Mesodermal cell (in vitro differentiated cells): ENCODE measurements at regions not wholly inside any gene's neighbourhood (a gene's known extent, or its start where the extent isn't known, plus 50 kb on each side); places are given as distances from the start of the nearest gene placed in this dataset.

ENCODE experiments used
- H3K27ac ChIP-seq: 2 replicates; pipeline ENCODE4 v1.7.0; 2013; ENCODE audit warnings: mild to moderate bottlenecking, low read depth, low read length, moderate library complexity; ENCODE audit not compliant: severe bottlenecking
- H3K36me3 ChIP-seq: 2 replicates; pipeline ENCODE4 v1.7.1; 2013; ENCODE audit warnings: mild to moderate bottlenecking, low read length, moderate library complexity; ENCODE audit not compliant: control insufficient read depth, insufficient read depth
- H3K4me1 ChIP-seq: one replicate; pipeline ENCODE4 v1.7.1; 2013; ENCODE audit warnings: mild to moderate bottlenecking, low read length; ENCODE audit not compliant: insufficient read depth, control insufficient read depth, poor library complexity, severe bottlenecking
- H3K4me3 ChIP-seq: 2 replicates; pipeline ENCODE4 v1.7.0; 2013; ENCODE audit warnings: low read length, control low read depth, mild to moderate bottlenecking; ENCODE audit not compliant: insufficient read depth, poor library complexity, severe bottlenecking; ENCODE audit errors: extremely low read depth
- H3K9me3 ChIP-seq: 2 replicates; pipeline ENCODE4 v1.7.1; 2013; ENCODE audit warnings: mild to moderate bottlenecking, low read length, moderate library complexity; ENCODE audit not compliant: control insufficient read depth
- WGBS, 2 experiments: methylation state at CpG; one replicate each; pipeline ENCODE4 v1.1.5; 2013; ENCODE audit warnings: missing lambda C conversion rate in 2 of 2; ENCODE audit not compliant: insufficient coverage in 2 of 2; 5-methylcytosine and 5-hydroxymethylcytosine counted together

DNA sequence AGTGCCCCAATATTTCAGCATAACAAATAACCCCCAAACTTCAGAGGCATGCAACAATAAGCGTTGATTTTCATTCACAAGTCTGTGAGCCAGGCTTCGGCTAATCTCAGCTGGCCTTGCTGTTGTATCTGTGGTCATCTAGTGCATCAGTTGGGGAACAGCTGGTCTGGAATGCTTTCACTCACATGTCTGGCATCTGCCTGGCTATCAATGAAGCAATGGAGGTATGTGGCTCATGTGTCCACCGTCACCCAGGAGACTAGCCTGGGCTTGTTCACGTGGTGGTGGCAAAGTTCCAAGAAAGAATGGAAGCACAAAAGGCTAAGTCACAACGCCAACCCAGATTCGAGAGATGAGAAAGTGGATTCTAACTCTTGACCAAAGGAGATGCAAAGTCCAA is 304.8 kb upstream of the ISX start:
- peaks cover 14% of the 10 kb centered on the region for H3K4me1 ChIP-seq
- no peak overlapping the region for H3K4me3 ChIP-seq
- 77 to 81% methylated on average over 6 of the region's 6 CpGs for WGBS, 2 experiments
- H3K36me3 ChIP-seq: no peaks in the 10 kb centered on the region
- no peak overlapping the region for H3K27ac ChIP-seq
- H3K9me3 ChIP-seq: peaks cover 11% of the 10 kb centered on the region

DNA sequence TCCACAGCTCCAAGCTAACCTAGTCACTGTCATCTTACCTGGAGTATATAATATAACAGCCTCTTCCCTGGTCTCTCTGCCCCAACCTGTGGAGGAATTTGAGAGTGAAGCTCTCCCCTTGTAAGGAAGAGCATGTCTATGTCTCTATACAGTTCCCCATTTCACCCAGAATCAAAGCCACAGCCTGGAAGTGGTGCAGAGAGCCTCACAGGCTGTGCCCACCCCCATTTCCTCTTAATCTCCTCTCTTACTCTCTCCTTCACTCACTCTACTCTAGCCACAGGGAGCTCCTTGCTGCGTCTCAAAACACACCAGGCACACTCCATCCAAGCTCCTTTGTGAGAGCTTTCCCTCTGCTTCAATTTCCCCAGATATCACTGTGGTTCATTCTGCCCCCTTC is 302.5 kb upstream of the ISX start:
- 75% methylated on average over 1 of the region's 1 CpG for WGBS, 2 experiments
- no peak overlapping the region for H3K27ac ChIP-seq
- H3K4me1 ChIP-seq: peaks cover 14% of the 10 kb centered on the region
- H3K36me3 ChIP-seq: no peaks in the 10 kb centered on the region
- no peaks in the 10 kb centered on the region for H3K9me3 ChIP-seq
- H3K4me3 ChIP-seq: no peak overlapping the region

DNA sequence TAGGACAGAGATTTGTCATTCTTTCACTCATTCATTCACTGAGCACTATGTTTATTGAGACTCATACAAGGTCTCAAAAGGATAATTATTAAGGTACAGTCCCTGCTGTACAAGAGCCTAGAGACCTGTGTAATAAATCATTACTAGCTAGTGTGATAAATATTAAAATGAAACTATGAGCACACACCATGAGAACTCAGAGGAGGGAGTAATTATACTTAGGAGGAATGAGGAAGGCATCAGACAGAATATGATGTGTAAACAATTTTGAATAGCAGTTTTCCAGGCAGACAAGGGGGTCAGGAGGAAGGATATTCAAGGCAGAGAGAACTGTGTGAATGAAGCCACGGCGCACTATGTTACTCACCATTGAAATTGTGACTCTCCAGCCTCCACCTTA is 300.8 kb upstream of the ISX start:
- H3K36me3 ChIP-seq: no peaks in the 10 kb centered on the region
- H3K4me1 ChIP-seq: peaks cover 14% of the 10 kb centered on the region
- WGBS, 2 experiments: 80% methylated on average over 1 of the region's 2 CpGs; no CpG with 5 or more reads in 1 of the 2 experiments
- H3K4me3 ChIP-seq: no peak overlapping the region
- H3K9me3 ChIP-seq: no peaks in the 10 kb centered on the region
- no peak overlapping the region for H3K27ac ChIP-seq

DNA sequence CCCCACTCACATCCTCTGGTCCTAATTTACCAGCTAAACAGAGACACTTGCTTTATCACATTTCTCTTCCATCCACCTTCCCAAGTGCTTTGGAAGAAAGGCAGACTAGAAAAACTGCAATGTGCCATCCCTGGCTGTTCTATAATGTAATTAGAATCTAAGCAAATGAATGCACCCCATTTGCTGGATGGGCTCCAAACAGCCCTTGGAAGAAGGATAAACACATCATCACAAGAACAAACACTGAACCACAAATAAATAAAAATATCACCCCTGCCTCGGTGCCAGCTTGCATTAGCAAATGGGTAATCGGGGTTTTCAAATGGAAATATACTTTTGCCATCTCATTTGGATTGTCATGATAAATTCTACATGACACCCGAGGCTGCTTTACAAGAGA is 296.6 kb upstream of the ISX start:
- no peaks in the 10 kb centered on the region for H3K36me3 ChIP-seq
- WGBS, 2 experiments: 92% methylated on average over 2 of the region's 3 CpGs; no CpG with 5 or more reads in 1 of the 2 experiments
- no peaks in the 10 kb centered on the region for H3K9me3 ChIP-seq
- H3K27ac ChIP-seq: no peak overlapping the region
- no peak overlapping the region for H3K4me3 ChIP-seq
- H3K4me1 ChIP-seq: no peaks in the 10 kb centered on the region

DNA sequence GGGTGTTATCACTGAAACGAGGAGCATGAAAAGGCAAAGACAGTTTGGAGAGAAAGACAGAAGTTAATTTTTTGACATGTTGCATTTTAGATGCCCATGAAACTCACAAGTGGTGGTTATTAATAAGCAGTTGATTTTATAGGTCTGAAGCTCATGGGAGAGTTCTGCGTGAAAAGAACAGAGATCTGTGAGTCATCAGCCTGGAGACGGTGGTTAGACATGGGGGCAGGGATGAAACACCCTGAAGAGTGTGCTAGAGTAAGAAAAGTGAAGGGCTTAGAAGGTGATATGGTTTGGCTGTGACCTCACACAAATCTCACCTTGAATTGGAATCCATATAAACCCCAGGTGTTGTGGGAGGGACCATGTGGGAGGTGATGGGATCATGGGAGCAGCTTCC is 289.1 kb upstream of the ISX start:
- H3K4me1 ChIP-seq: peaks cover 4% of the 10 kb centered on the region
- 88 to 92% methylated on average over 2 to 3 of the region's 3 CpGs for WGBS, 2 experiments
- H3K27ac ChIP-seq: peak overlapping the region; percentile 36
- peaks cover 21% of the 10 kb centered on the region for H3K9me3 ChIP-seq
- no peak overlapping the region for H3K4me3 ChIP-seq
- no peaks in the 10 kb centered on the region for H3K36me3 ChIP-seq

DNA sequence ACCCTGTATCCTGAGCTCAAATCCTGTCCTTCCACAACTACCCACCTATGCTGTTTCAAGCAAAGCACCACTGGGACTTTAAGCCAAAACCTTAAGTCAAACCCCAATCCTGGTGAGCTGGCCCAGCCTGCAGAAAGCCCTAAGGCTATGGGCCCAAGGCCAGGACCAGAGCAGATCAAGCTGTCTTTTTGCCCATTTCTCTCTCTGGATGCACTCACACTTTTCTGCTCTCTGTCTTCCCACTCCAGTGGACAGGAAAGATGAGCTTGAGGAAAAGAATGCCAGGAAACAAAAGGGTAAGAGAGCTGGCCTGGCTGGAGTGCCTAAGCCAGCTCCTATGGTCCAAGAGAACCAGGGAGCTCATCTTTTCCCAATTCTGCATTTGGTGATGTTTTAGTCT is 284.3 kb upstream of the ISX start:
- H3K27ac ChIP-seq: no peak overlapping the region
- H3K36me3 ChIP-seq: no peaks in the 10 kb centered on the region
- peaks cover 13% of the 10 kb centered on the region for H3K4me1 ChIP-seq
- H3K9me3 ChIP-seq: peaks cover 21% of the 10 kb centered on the region
- no peak overlapping the region for H3K4me3 ChIP-seq

DNA sequence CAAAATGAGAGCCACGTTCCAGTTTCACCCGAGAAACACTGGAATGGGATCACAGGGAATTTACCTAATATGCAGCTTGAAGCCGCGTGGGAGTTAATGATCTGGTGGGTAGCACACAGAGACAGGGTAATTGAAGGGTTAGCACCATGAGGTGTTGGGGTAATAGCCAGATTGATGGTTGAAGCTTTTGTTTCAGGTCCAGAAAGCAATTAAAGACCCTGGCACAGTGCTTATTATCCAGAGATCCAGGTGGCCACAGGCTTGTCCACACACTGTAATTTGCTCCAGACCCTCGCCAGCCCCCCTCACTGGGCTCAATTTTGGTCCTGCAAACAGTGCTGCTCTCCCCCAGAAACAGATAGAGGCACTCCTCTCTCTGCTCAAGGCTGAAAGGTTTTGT is 282.5 kb upstream of the ISX start:
- Histone ChIP-seq H3K36me3 (no peaks in the 10 kb centered on the region), H3K9me3 (peaks cover 9% of the 10 kb centered on the region), H3K27ac (peak overlapping the region; percentile 68), H3K4me1 (peaks cover 11% of the 10 kb centered on the region), H3K4me3 (no peak overlapping the region)
- 82 to 93% methylated on average over 5 of the region's 5 CpGs for WGBS, 2 experiments

DNA sequence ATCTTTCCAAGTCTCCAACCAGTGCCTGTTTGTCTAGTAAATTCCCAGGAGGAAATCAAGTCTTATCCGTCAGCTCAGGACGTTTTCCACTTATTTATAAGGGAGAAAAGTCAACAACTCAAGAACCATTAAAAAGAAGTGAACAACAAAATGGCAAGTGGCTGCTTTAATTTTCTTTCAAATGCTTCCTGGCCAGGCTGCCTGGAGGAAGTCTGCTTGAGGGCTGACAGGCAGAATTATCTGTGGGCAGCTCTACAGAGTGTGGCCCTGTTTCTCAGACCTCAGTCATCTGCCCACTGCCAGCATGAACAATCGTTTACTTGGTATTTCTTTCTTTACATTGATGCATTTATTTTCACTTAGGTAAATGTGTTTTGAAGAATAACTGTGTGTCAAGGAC is 281.9 kb upstream of the ISX start:
- Histone ChIP-seq H3K27ac (peak overlapping the region; percentile 68), H3K4me3 (no peak overlapping the region), H3K4me1 (peaks cover 11% of the 10 kb centered on the region), H3K9me3 (peaks cover 8% of the 10 kb centered on the region), H3K36me3 (no peaks in the 10 kb centered on the region)
- WGBS, 2 experiments: no CpG with 5 or more reads among the region's 3 CpGs

DNA sequence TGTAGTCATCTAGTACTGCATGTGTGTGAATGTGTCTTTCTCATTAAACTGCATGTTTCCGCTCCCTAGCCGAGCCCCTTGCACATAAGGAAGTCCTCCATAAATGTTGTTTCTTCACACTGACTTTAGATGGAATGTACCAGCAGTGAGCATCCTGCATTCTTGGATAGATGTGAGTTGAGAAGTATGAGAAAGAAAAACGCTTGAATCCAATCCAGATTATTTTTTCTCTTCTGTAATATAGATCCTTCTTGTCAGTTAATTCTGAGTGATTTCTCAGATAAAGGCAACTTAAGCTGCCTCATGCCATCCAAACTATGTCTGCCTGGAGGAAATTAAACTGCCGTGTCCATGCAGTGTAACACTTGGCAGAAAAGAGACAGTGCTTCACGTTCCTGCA is 268.1 kb upstream of the ISX start:
- no peaks in the 10 kb centered on the region for H3K36me3 ChIP-seq
- no peaks in the 10 kb centered on the region for H3K4me1 ChIP-seq
- H3K4me3 ChIP-seq: no peak overlapping the region
- no peak overlapping the region for H3K27ac ChIP-seq
- WGBS, 2 experiments: 50 to 75% methylated on average over 2 of the region's 5 CpGs
- H3K9me3 ChIP-seq: no peaks in the 10 kb centered on the region

DNA sequence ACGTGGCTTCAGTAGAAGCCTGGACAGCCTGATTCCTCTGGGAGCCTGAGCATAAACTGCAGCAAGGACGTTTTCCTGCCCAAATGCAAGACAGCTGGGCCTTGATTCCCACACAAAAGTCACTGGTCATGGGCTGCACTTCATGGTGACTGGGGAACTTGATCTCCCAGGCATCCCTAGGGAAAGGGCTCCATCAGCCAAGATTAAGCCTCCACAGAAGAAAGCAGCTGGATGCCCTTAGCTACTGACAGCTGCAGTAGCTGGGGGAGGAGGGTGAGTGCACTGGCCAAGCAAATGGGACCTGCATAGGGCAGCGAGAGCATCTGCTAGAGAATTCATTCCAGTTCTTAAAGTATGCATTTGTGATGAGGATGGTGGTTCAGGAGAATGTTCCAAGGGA is 267.4 kb upstream of the ISX start:
- 86 to 94% methylated on average over 3 of the region's 3 CpGs for WGBS, 2 experiments
- H3K36me3 ChIP-seq: no peaks in the 10 kb centered on the region
- H3K27ac ChIP-seq: no peak overlapping the region
- no peaks in the 10 kb centered on the region for H3K4me1 ChIP-seq
- no peaks in the 10 kb centered on the region for H3K9me3 ChIP-seq
- H3K4me3 ChIP-seq: no peak overlapping the region

DNA sequence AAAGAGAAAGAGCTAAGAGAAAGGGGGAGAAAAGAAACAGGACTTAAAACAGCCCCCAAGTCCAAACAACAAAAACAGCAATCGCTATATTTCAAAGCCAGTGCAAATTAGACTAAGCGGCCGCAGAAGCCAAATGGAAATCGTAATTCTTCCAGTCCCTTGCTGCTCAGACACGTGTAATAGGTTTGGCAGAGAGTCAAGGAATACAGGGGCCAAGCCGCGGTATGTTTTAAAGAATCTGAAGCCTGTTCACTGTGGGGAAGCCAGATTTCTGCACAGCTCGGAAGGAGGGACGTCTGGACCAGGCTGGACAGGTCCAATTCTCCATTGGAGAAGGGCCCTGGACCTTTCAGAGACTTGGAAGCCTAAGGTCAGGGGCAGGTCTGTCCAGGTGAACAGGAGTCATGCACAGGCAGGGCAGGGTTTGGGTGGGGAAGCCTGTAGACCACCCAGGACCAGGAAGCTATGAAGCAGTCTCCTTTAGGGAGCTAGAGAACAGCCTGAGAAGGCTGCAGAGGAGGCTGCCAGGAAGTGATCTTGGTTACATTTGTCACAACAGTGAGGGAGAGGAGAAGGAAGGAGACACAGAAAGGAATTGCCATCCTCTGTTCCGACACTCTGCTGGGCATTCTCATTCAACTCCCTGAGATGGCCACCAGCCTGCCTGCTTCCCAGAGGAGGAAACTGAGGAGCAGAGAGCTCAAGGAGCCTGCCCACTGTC is 265.5 kb upstream of the ISX start:
- Histone ChIP-seq H3K9me3 (no peaks in the 10 kb centered on the region), H3K36me3 (no peaks in the 10 kb centered on the region), H3K4me3 (no peak overlapping the region), H3K4me1 (peaks cover 9% of the 10 kb centered on the region), H3K27ac (no peak overlapping the region)
- WGBS, 2 experiments: 91 to 95% methylated on average over 9 to 10 of the region's 10 CpGs
